COLO668 (cell line): ENCODE measurements at regions not wholly inside any gene's neighbourhood (a gene's known extent, or its start where the extent isn't known, plus 50 kb on each side); places are given as distances from the start of the nearest gene placed in this dataset.
"Not testable (repeated sequence)": the region's sequence is repeated elsewhere in the genome, so short reads cannot be mapped to it uniquely, and the experiment has no call there.

Source experiments
- DNase-seq: peaks from one replicate; lab custom pipeline; 2025; ENCODE audit not compliant: unreplicated experiment; lab: John Stamatoyannopoulos, UW

GRCh38 chr1:185681034-185681633, 53.1 kb upstream of the HMCN1 start:
- DNase-seq = peak; percentile 37

GRCh38 chr1:185680453-185680852, 53.7 kb upstream of the HMCN1 start:
- DNase-seq = no peak

GRCh38 chr1:185679220-185679619, 55.0 kb upstream of the HMCN1 start:
- no peak for DNase-seq

- no peak for DNase-seq
Observed at GRCh38 chr1:185676969-185677368, 57.2 kb upstream of the HMCN1 start.

- no peak for DNase-seq
Observed at GRCh38 chr1:185674201-185674600, 60.0 kb upstream of the HMCN1 start.

GRCh38 chr1:185672719-185673360, 61.4 kb upstream of the HMCN1 start:
- no peak for DNase-seq

- peak; percentile 55 for DNase-seq
Observed at GRCh38 chr1:185670187-185670627, 64.0 kb upstream of the HMCN1 start.

GRCh38 chr1:185668013-185668412, 66.2 kb upstream of the HMCN1 start:
- no peak for DNase-seq

- no peak for DNase-seq
Observed at GRCh38 chr1:185666582-185666981, 67.6 kb upstream of the HMCN1 start.

GRCh38 chr1:185663771-185664296, 70.4 kb upstream of the HMCN1 start:
- no peak for DNase-seq

GRCh38 chr1:185663332-185663731, 70.9 kb upstream of the HMCN1 start:
- DNase-seq = no peak

GRCh38 chr1:185661971-185662370, 72.2 kb upstream of the HMCN1 start:
- DNase-seq = no peak

- no peak for DNase-seq
Observed at GRCh38 chr1:185656663-185657062, 77.5 kb upstream of the HMCN1 start.

- DNase-seq = no peak
Observed at GRCh38 chr1:185654952-185655314, 79.3 kb upstream of the HMCN1 start.

GRCh38 chr1:185654199-185654951, 79.8 kb upstream of the HMCN1 start:
- DNase-seq = no peak

GRCh38 chr1:185653615-185654014, 80.6 kb upstream of the HMCN1 start:
- DNase-seq = no peak

- no peak for DNase-seq
Observed at GRCh38 chr1:185652348-185652747, 81.8 kb upstream of the HMCN1 start.

- no peak for DNase-seq
Observed at GRCh38 chr1:185650602-185651230, 83.5 kb upstream of the HMCN1 start.

- no peak for DNase-seq
Observed at GRCh38 chr1:185648858-185649589, 85.2 kb upstream of the HMCN1 start.

GRCh38 chr1:185647597-185648267, 86.5 kb upstream of the HMCN1 start:
- DNase-seq = not testable (repeated sequence)
